ENCODE measurements at regions not wholly inside any gene's neighbourhood (a gene's known extent, or its start where the extent isn't known, plus 50 kb on each side); places are given as distances from the start of the nearest gene placed in this dataset.

- DNase-seq (peak; percentile 31), ATAC-seq (ENCODE audit: poor library complexity) (no peak)
- intact Hi-C loops (cut with DNase I), result no loop called here
These were observed 1511.1 kb downstream of the BRD1 start for GRCh38 chr22:48316257-48317250.

GRCh38 chr22:48315439-48316256 lies 1512.0 kb downstream of the BRD1 start:
- no peak for ATAC-seq (ENCODE audit: poor library complexity)
- DNase-seq, result no peak
- intact Hi-C loops (cut with DNase I), result no loop called here

DNA sequence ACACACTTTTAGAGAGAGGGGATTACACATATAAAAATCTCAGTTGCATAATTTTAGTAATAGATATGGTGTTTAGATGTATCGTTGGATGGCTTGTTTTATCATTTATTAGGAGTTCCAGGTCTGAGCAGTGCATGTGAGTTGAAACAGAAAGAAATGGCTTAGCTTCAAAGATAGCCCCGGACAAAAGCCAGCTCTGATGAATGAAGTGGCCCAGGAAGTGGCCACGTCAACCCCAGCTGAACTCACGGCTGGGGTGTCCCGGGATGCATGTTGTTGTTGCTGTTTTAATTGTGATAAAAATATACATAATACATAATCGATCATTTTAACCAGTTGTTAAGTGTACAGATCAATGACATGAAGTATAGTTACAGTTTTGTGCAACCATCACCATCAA lies 1513.6 kb downstream of the BRD1 start:
- no peak for ATAC-seq (ENCODE audit: poor library complexity)
- no peak for DNase-seq
- intact Hi-C loops (cut with DNase I), result no loop called here

DNA sequence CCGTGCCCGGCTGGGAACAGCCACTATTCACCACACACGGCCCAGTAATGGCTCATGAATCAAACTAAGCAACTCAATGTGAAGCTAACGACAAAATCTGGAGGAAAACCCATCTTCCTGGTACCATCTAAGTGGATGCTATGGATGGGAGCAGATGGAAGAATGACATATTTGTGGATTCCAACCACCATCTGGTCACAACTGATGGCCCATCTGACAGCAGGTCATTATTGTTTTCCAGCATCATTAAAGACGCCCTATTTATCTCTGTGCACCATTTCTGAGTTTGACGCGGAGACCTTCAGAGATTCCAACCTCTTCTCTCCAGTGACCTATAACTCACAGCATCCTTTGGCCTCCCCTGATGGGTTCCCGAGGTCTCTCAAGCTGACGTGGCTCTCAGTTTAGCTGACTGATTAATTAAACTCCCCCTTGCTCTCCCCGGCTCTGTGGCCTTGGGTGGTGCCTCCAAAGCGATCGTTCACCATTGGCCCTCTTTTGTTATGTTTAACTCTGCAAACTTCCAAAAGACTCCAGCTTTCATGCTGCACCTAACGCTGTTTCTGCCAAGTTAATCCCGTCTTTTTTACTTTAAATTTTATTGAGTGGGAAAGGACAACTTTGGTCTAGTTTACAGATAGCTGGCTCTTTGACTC lies 1514.4 kb downstream of the BRD1 start:
- intact Hi-C loops (cut with DNase I), result no loop called here
- no peak for ATAC-seq (ENCODE audit: poor library complexity)
- no peak for DNase-seq

DNA sequence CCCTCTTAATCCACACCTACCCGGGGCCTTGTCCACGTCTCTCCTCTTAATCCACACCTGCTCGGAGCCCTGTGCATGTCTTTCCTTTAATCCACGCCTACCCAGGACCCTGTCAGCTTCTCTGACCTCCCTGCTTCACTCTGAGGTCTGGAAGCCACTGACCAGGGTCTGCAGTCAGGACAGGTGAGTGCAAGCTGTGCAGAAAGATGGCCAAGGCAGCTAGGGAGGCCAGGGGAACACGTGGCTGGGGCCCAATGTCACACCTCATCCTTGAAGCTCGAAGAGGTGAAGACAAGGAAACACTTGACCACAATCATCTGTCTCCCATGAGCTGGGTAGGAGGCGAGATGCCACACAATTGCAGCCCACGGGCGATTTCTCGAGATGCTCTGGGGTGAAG lies 1516.9 kb downstream of the BRD1 start:
- DNase-seq, result no peak
- intact Hi-C loops (cut with DNase I), result no loop called here
- ATAC-seq (ENCODE audit: poor library complexity), result no peak

- DNase-seq, result no peak
- ATAC-seq (ENCODE audit: poor library complexity), result no peak
- intact Hi-C loops (cut with DNase I), result no loop called here
These were observed 1517.4 kb downstream of the BRD1 start for GRCh38 chr22:48310289-48310688.

DNA sequence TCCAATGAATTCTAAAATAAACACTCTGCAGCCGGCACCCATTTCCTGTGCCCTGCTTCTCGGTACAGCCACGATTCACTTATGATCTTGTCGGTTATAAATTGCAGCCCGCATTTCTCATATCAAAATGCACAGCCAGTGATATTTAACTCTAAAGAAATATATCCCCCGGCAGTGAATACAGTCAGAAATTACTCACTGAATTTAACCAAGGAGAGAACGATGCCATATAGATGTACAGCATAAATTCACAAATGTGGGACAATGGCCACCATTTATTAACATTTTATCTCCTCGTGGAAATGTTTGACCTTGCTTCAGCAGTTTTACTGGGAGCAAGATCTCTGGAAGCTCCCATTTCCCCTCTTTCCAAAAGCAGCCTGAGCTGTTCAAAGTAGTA lies 1517.8 kb downstream of the BRD1 start:
- intact Hi-C loops (cut with DNase I), result no loop called here
- ATAC-seq (ENCODE audit: poor library complexity) (no peak), DNase-seq (no peak)

GRCh38 chr22:48309115-48309705 lies 1518.5 kb downstream of the BRD1 start:
- DNase-seq, result no peak
- intact Hi-C loops (cut with DNase I), result no loop called here
- ATAC-seq (ENCODE audit: poor library complexity), result no peak

- no peak for ATAC-seq (ENCODE audit: poor library complexity)
- intact Hi-C loops (cut with DNase I), result no loop called here
- DNase-seq, result no peak
These were observed 1519.7 kb downstream of the BRD1 start for GRCh38 chr22:48307931-48308330.

DNA sequence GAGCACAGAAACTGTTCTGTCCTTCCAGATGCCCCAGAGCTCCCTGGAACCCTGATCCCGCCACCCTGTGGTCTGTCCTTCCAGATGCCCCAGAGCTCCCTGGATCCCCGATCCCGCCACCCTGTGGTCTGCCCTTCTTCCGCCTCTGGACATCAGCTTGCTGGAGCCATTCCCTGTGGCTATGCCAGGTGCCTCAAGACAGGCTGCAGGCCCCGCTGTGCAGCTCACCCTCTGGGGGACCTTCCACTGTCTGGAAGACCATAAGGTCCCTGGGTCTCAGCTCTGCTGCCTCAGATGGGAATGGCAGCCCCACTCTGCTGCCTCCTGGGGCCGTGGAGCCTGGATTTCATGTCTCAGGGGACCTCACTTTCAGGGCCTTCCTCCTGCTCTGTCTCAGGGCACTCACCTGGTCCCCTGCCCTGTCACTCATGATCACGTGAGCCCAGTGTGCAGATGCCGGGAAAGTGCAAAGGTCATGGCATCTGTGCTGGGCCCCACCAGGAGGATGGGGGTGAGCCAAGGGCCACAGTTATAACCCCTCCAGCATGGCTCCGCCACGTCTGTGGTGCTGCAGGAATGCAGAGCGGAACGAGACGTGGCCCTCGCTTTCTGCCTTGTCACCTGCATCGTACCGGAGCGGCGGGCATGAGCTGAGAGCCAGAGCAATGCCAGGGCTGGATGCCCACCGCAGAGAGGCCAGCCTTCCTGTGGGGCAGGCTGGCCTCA lies 1520.7 kb downstream of the BRD1 start:
- intact Hi-C loops (cut with DNase I), result no loop called here
- peak; percentile 34 for DNase-seq

DNA sequence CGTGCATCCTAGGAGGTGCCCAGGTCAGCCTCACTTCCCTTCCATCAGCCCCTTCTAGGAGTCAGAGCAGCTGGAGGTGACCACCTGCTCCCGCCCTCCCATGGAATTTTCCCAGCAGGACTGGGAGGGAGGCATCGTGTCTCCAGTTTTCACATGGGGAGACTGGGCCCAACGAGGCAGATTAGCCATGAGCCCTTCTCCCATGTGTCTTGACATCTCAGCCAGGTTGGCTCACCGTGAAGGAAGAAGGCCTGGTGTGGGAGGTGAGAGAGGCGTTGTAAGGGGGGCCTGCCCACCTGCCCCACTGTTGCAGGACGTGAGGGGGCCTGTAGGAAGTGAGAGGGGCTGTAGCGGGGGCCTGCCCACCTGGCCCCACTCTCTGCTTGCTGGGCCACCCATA lies 1521.4 kb downstream of the BRD1 start:
- DNase-seq (no peak), ATAC-seq (ENCODE audit: poor library complexity) (no peak)
- intact Hi-C loops (cut with DNase I), result no loop called here

More for the DNA sequence above, 1520.7 kb downstream of the BRD1 start:
- ATAC-seq (ENCODE audit: poor library complexity), result no peak

- DNase-seq (no peak), ATAC-seq (ENCODE audit: poor library complexity) (no peak)
- intact Hi-C loops (cut with DNase I), result no loop called here
These were observed 1521.9 kb downstream of the BRD1 start for GRCh38 chr22:48305726-48306235.

DNA sequence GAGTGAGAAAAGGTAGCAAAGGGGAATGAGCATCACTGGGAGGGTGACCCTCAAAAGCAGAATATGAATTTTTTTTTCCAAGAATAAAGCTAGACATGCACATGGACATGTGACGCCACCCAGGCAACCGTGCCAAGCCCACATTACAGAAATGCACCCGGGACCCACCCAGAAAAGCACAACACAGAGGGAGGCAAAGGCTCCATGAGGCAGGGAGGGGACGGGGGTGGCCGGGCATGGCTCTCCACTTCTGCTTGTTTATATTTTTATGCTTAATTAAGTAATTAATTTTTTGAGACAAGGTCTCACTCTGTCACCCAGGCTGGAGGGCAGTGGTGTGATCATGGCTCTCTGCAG lies 1524.3 kb downstream of the BRD1 start:
- intact Hi-C loops (cut with DNase I), result no loop called here
- DNase-seq (no peak), ATAC-seq (ENCODE audit: poor library complexity) (no peak)

GRCh38 chr22:48302657-48303368 lies 1524.9 kb downstream of the BRD1 start:
- intact Hi-C loops (cut with DNase I), result no loop called here
- ATAC-seq (ENCODE audit: poor library complexity) (no peak), DNase-seq (no peak)

- intact Hi-C loops (cut with DNase I), result no loop called here
- DNase-seq, result no peak
- ATAC-seq (ENCODE audit: poor library complexity), result no peak
These were observed 1525.8 kb downstream of the BRD1 start for GRCh38 chr22:48301908-48302307.

DNA sequence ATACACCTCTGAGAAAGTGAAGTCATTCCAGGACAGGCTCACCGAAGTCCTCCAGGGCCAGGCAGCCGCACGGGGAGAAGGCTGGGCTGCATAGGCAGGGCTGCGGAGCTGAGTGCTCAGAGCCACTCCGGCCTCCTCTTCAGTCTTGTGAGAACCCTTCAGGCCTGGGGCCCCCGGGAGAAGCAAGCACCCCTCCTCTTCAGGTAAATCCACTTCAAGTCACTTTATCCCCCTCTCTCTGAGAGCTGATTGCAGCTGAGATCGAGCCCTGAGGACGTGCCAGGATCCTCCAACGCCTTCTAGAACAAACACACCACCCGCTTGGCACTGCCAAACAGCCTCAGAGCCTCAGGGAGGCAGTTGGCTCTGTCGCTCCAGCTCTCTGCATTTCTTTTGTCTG lies 1526.3 kb downstream of the BRD1 start:
- intact Hi-C loops (cut with DNase I), result no loop called here
- no peak for ATAC-seq (ENCODE audit: poor library complexity)
- no peak for DNase-seq

GRCh38 chr22:48300877-48301276 lies 1526.8 kb downstream of the BRD1 start:
- ATAC-seq (ENCODE audit: poor library complexity), result no peak
- intact Hi-C loops (cut with DNase I), result no loop called here
- no peak for DNase-seq

DNA sequence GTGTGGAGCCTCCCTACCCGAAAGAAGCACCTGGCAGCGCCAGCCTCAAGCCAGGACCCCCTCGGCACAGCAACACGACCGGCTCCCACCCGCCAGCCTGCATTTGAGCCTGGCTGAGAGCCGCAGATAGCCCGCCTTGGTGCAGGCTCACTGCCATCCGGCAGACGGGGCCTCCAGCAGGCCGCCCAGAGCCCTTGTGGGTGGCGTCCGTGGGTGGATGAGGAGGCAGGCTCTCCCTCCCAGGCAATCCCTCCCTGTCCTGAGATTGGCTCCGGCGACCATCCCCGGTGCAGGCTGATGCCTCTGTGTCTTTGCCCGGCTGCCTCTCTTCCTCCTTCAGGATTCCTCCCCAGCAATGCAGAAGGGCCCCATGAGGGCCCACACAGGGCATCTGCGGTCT lies 1527.9 kb downstream of the BRD1 start:
- no peak for DNase-seq
- no peak for ATAC-seq (ENCODE audit: poor library complexity)
- intact Hi-C loops (cut with DNase I), result no loop called here
